Sciatic nerve (tissue), 2 donors: ENCODE measurements at regions not wholly inside any gene's neighbourhood (a gene's known extent, or its start where the extent isn't known, plus 50 kb on each side); places are given as distances from the start of the nearest gene placed in this dataset.

ENCODE experiments used
- ATAC-seq: fragments of 200-7000 bp; cut with Tn5 transposase; one replicate; pipeline ENCODE4 v1.9.1; 2020; ENCODE audit warnings: mild to moderate bottlenecking, moderate library complexity
- DNase-seq: peaks from one replicate; pipeline ENCODE4 v3.0.0-alpha.2; 2020; ENCODE audit warnings: low spot score
- intact Hi-C: fragments of 100-400 bp; cut with DNase I; formaldehyde crosslinking; loops from one replicate; pipeline ENCODE4 v1.14.2; 2022
- donor health status: DM: no; HTN: no; CAD: no.
- donor health status: DM: no; HTN: no; CAD: no.

GRCh38 chr13:67652887-67653286, 422.8 kb upstream of the PCDH9 start:
- intact Hi-C loops = no loop called here
- ATAC-seq (no peak), DNase-seq (no peak)

- intact Hi-C loops = no loop called here
- DNase-seq (no peak), ATAC-seq (no peak)
Observed at GRCh38 chr13:67651908-67652465, 421.9 kb upstream of the PCDH9 start.

GRCh38 chr13:67650471-67650870, 420.3 kb upstream of the PCDH9 start:
- ATAC-seq (no peak), DNase-seq (no peak)
- intact Hi-C loops = no loop called here

- intact Hi-C loops = no loop called here
- DNase-seq (no peak), ATAC-seq (no peak)
Observed at GRCh38 chr13:67645874-67646467, 415.8 kb upstream of the PCDH9 start.

DNA sequence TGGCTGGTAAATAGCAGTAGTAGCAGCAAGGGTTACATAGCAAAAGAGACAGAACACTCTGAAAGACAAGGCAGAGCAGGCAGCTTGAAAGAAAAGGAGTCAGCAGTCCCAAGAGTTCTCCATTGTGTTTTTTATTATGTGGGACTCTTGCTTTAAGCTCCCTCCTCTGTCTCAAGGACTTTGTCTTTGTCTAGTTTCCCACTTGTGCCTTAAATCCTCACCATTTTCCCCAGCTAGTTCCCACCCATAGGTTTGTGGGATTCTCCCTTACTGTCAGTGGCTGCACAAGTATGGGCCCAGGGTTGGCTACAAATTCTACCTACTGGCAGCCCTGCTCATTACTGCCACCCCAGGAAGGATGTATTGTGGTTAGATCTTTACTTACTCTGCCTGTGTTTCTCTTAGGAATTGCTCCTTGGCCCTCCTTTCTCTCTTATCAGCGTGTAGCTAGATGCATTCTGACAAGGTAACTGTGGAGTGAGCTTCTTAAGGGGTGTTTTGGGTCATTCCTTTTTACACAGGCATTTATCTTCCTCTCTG, 413.4 kb upstream of the PCDH9 start:
- intact Hi-C loops = no loop called here
- no peak for DNase-seq
- no peak for ATAC-seq

DNA sequence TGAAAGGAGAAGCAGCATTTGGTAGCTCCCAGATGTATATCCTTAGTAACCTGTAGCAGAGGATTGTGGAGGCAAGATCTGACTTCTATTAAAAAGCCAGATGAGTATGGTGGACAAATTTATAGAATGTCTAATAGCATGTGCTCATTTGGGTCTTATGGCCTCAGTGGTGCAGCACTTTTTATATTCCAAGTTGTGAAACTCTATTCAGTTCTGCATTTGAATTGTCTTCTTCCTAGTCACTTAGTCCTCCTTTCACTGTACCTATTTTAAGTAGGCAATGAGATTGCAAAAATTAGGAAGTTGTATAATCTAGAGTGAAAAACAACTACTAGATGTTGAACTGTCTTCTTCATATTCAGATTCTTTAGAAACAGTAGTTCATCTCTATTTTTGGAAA, 412.5 kb upstream of the PCDH9 start:
- intact Hi-C loops = no loop called here
- ATAC-seq (no peak), DNase-seq (no peak)

DNA sequence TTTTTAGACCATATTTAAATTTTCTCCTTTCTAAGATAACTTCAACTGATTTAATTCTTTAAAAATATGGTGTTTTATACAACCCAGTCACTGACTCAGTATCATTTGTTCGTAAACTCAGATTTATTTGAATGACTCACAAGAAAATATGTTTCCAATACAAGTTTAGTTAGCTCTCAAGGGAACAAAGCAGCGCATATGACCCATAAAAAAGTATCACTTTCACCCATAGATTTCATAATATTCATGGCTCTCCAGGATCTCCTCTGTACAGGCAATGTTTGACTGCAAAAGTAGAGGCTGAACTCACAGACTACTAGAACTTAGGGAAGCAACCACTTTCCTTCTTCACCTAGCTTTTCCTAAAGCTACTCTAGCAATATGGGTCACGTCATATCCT, 405.6 kb upstream of the PCDH9 start:
- intact Hi-C loops = no loop called here
- ATAC-seq = no peak
- no peak for DNase-seq

DNA sequence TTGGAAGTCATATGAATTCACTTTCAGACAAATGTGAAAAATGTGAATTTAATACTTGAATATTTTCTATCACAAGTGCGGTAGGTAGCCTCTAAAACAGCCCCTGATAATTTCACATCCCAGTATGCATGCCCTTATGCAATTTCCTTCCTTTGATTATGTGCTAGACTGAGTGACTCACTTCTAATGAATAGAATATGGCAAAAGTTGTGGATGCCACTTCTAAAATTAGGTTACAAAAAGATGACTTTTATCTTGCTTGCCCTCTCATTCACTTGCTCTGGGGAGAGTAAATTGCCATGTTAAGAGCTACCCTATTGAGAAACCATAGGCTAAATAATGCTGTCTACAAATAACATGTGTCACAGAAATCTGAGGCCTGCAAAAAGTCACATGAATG, 402.5 kb upstream of the PCDH9 start:
- ATAC-seq = no peak
- intact Hi-C loops = no loop called here
- DNase-seq = no peak

- no peak for DNase-seq
- ATAC-seq = no peak
- intact Hi-C loops = no loop called here
Observed at GRCh38 chr13:67630640-67631039, 400.5 kb upstream of the PCDH9 start.

DNA sequence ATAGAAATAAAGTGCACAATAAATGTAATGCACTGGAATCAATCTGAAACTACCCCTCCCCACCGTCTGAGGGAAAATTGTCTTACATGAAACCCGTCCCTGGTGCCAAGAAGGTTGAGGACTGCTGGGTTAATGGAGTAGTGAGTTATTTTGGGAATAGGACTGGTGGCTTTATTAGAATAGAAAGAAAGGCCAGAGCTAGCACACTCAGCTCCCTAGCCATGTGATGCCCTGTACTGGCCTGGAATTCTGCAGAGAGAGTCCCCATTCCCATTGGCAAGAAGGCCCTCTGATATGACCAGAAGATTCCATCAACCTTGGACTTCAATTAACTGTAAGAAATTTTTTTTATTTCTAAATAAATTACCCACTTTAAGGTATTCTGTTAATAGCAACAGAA, 393.5 kb upstream of the PCDH9 start:
- intact Hi-C loops = no loop called here
- no peak for DNase-seq
- no peak for ATAC-seq

- DNase-seq = no peak
- intact Hi-C loops = no loop called here
- ATAC-seq = no peak
Observed at GRCh38 chr13:67620665-67621064, 390.5 kb upstream of the PCDH9 start.

- no peak for DNase-seq
- intact Hi-C loops = no loop called here
- no peak for ATAC-seq
Observed at GRCh38 chr13:67619995-67620380, 389.9 kb upstream of the PCDH9 start.

- DNase-seq (no peak), ATAC-seq (no peak)
- intact Hi-C loops = no loop called here
Observed at GRCh38 chr13:67619351-67619994, 389.3 kb upstream of the PCDH9 start.

DNA sequence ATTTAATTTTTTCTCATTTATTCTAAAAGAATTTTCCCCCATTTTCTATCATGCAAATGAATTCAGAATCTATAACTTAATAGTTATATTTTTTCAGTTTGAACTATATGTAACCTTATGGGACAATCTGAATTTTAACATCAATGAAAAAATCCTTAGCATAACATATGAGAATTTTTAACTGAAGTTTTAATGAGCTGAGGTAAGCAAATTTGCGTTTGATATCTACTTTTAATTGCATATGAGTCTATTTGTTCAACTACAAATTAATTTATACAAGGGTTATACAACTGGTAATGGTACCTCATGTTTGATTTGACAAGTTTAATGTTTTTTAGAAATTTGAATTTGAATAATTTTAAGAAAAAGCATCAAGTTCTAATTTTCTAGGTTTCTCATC, 384.4 kb upstream of the PCDH9 start:
- DNase-seq = no peak
- intact Hi-C loops = no loop called here
- no peak for ATAC-seq

DNA sequence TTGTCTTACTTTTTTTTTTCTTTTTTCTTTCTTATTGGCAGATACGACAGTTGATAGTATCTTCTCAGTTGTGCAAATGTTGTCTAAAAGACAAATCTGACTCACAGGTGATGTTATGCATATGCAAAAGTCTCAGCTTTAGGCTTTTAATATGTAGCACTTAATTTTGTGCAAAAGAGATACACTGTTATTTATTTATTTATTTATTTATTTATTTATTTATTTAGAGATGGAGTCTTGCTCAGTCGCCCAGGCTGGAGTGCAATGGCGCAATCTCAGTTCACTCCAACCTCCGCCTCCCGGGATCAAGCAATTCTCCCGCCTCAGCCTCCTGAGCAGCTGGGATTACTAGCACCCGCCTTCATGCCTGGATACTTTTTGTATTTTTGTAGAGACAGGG, 383.9 kb upstream of the PCDH9 start:
- no peak for DNase-seq
- no peak for ATAC-seq
- intact Hi-C loops = no loop called here

DNA sequence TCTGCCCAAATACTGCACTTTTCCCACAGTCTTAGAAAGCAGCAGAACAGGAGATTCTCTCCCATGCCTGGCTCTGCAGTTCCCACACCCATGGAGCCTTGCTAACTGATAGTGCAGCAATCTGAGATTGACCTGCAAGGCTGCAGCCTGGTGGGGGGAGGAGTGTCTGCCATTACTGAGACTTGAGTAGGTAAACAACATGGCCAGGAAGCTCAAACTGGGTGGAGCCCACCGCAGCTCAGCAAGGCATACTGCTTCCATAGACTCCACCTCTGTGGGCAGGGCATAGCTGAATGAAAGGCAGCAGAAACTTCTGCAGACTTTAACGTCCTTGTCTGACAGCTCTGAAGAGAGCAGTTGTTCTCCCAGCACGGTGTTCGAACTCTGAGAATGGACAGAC, 358.5 kb upstream of the PCDH9 start:
- intact Hi-C loops = no loop called here
- no peak for ATAC-seq

DNA sequence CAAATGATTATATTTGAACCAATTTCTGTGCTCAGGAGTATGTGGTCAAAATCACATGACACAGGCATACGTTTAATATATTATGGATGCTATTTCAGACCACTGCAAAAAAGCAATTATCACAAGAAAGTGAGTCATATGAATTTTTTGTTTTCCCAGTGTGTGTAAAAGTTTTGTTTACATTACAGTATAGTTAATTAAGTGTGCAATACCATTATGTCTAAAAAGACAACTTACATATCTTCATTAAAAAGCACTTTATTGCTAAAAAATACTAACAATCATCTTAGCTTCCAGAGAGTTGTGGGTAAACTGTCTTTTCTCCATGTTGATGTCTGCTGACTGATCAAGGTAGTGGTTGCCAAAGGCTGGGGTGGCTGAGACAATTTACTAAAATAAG, 347.2 kb upstream of the PCDH9 start:
- ATAC-seq (no peak), DNase-seq (no peak)
- intact Hi-C loops = no loop called here

More for the DNA sequence above, 358.5 kb upstream of the PCDH9 start:
- DNase-seq = no peak

DNA sequence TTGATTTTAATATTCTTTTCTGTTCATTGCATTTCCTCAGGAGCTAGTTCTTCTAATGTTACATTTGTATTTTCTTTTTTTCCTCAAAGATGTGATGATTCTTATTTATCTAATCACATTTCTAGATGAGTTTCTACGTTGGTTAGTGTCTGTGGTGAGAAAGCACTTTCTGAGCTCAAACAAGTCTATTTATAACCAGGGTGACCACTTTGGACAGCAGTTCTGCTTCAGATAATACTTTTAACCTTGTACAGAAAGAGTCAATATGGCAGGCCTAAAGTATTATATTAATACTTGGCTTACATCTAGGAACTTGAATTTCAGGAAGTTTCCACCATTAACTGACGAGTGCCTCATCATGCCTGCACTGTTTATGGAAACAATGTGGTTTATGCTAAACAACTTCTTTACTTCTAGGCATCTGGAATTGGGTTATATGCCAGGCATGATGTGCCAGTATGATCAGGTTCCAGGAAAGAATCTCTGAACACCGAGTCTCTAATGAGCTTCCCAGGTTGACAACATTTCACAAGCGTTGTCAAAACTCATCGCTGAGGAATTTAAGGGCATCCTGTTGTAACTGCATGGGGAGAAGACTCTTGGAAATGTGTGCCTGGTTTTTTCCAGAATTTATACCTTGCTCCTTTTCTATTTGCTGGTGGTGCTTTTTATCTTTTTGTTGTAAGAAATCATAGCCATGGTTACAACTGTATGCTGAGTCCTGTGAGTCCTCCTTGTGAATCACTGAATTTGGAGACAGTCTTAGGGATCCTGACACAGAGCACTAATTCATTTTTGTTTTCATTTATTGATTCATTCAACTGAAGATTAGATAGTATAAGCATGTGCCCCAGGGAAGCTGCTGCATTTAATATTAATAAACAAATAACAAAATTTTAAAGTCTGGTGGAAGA, 344.4 kb upstream of the PCDH9 start:
- no peak for DNase-seq
- intact Hi-C loops = no loop called here
- ATAC-seq = no peak

GRCh38 chr13:67568205-67568604, 338.1 kb upstream of the PCDH9 start:
- no peak for DNase-seq
- intact Hi-C loops = no loop called here
- ATAC-seq = no peak
